HG02763 (cell line): ENCODE measurements at regions not wholly inside any gene's neighbourhood (a gene's known extent, or its start where the extent isn't known, plus 50 kb on each side); places are given as distances from the start of the nearest gene placed in this dataset.
"Not testable (repeated sequence)": the region's sequence is repeated elsewhere in the genome, so short reads cannot be mapped to it uniquely, and the experiment has no call there.

Source experiments
- ATAC-seq: cut with Tn5 transposase; IDR thresholded peaks from one replicate; pipeline ENCODE4 v1.9.1; 2021; ENCODE audit warnings: mild to moderate bottlenecking, moderate library complexity; ENCODE audit not compliant: unreplicated experiment

GRCh38 chr17:15858082-15858481 lies 86.8 kb upstream of the ADORA2B start:
- ATAC-seq = not testable (repeated sequence)

- not testable (repeated sequence) for ATAC-seq
These were observed 84.2 kb upstream of the ADORA2B start for GRCh38 chr17:15860774-15861173.

- ATAC-seq = not testable (repeated sequence)
These were observed 80.9 kb upstream of the ADORA2B start for GRCh38 chr17:15864061-15864460.

- ATAC-seq = not testable (repeated sequence)
These were observed 80.5 kb upstream of the ADORA2B start for GRCh38 chr17:15864472-15864871.

GRCh38 chr17:15866015-15866414 lies 78.9 kb upstream of the ADORA2B start:
- not testable (repeated sequence) for ATAC-seq

GRCh38 chr17:15867331-15867730 lies 77.6 kb upstream of the ADORA2B start:
- not testable (repeated sequence) for ATAC-seq

GRCh38 chr17:15869868-15870267 lies 75.1 kb upstream of the ADORA2B start:
- not testable (repeated sequence) for ATAC-seq

- ATAC-seq = not testable (repeated sequence)
These were observed 72.3 kb upstream of the ADORA2B start for GRCh38 chr17:15872677-15873076.

GRCh38 chr17:15877882-15878500 lies 66.9 kb upstream of the ADORA2B start:
- ATAC-seq = not testable (repeated sequence)

- ATAC-seq = no peak
These were observed 62.7 kb upstream of the ADORA2B start for GRCh38 chr17:15882058-15882720.

- ATAC-seq = no peak
These were observed 62.2 kb upstream of the ADORA2B start for GRCh38 chr17:15882777-15883176.

GRCh38 chr17:15883617-15884111 lies 61.3 kb upstream of the ADORA2B start:
- no peak for ATAC-seq

- no peak for ATAC-seq
These were observed 60.2 kb upstream of the ADORA2B start for GRCh38 chr17:15884731-15885130.

- no peak for ATAC-seq
These were observed 59.2 kb upstream of the ADORA2B start for GRCh38 chr17:15885770-15886169.

GRCh38 chr17:15886221-15886620 lies 58.7 kb upstream of the ADORA2B start:
- ATAC-seq = no peak

- ATAC-seq = no peak
These were observed 58.1 kb upstream of the ADORA2B start for GRCh38 chr17:15886804-15887203.

GRCh38 chr17:15888436-15888835 lies 56.5 kb upstream of the ADORA2B start:
- no peak for ATAC-seq

- ATAC-seq = no peak
These were observed 54.5 kb upstream of the ADORA2B start for GRCh38 chr17:15890279-15890892.

- ATAC-seq = no peak
These were observed 53.6 kb upstream of the ADORA2B start for GRCh38 chr17:15891318-15891717.

GRCh38 chr17:15892244-15892643 lies 52.7 kb upstream of the ADORA2B start:
- no peak for ATAC-seq

GRCh38 chr17:15892731-15893657 lies 51.9 kb upstream of the ADORA2B start:
- no peak for ATAC-seq
